AG09309 (cell line): ENCODE measurements at regions not wholly inside any gene's neighbourhood (a gene's known extent, or its start where the extent isn't known, plus 50 kb on each side); places are given as distances from the start of the nearest gene placed in this dataset.
"Not testable (repeated sequence)": the region's sequence is repeated elsewhere in the genome, so short reads cannot be mapped to it uniquely, and the experiment has no call there.

Experiments
- DNase-seq: peaks from one replicate; pipeline ENCODE4 v3.0.0-alpha.2; 2010; ENCODE audit warnings: low read depth
- H3K4me3 ChIP-seq: 2 replicates; pipeline ENCODE4 v1.5.1; 2011; ENCODE audit warnings: mild to moderate bottlenecking, low read depth, low read length, moderate library complexity; ENCODE audit not compliant: control insufficient read depth
- TF ChIP-seq, protein P1 (sequence below): IDR thresholded peaks from 2 replicates; pipeline ENCODE4 v1.5.1; 2011; ENCODE audit warnings: mild to moderate bottlenecking, low read depth, low read length, inconsistent platforms; ENCODE audit not compliant: insufficient read depth, control insufficient read depth; ENCODE audit errors: missing control alignments

- TF ChIP-seq, protein P1, sequence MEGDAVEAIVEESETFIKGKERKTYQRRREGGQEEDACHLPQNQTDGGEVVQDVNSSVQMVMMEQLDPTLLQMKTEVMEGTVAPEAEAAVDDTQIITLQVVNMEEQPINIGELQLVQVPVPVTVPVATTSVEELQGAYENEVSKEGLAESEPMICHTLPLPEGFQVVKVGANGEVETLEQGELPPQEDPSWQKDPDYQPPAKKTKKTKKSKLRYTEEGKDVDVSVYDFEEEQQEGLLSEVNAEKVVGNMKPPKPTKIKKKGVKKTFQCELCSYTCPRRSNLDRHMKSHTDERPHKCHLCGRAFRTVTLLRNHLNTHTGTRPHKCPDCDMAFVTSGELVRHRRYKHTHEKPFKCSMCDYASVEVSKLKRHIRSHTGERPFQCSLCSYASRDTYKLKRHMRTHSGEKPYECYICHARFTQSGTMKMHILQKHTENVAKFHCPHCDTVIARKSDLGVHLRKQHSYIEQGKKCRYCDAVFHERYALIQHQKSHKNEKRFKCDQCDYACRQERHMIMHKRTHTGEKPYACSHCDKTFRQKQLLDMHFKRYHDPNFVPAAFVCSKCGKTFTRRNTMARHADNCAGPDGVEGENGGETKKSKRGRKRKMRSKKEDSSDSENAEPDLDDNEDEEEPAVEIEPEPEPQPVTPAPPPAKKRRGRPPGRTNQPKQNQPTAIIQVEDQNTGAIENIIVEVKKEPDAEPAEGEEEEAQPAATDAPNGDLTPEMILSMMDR = no peak
- DNase-seq = no peak
- no peak overlapping the region for H3K4me3 ChIP-seq
Measured at GRCh38 chr7:140260352-140261104, 83.7 kb upstream of the KDM7A start.

GRCh38 chr7:140257278-140257677, 80.5 kb upstream of the KDM7A start:
- not testable (repeated sequence) for H3K4me3 ChIP-seq, DNase-seq

- DNase-seq, H3K4me3 ChIP-seq: not testable (repeated sequence)
Measured at GRCh38 chr7:140254976-140255375, 78.2 kb upstream of the KDM7A start.

GRCh38 chr7:140249036-140249806, 72.4 kb upstream of the KDM7A start:
- DNase-seq = no peak
- TF ChIP-seq, protein P1 = no peak
- no peak overlapping the region for H3K4me3 ChIP-seq

- TF ChIP-seq, protein P1 = no peak
- no peak for DNase-seq
- H3K4me3 ChIP-seq = no peak overlapping the region
Measured at GRCh38 chr7:140247559-140247958, 70.8 kb upstream of the KDM7A start.

DNA sequence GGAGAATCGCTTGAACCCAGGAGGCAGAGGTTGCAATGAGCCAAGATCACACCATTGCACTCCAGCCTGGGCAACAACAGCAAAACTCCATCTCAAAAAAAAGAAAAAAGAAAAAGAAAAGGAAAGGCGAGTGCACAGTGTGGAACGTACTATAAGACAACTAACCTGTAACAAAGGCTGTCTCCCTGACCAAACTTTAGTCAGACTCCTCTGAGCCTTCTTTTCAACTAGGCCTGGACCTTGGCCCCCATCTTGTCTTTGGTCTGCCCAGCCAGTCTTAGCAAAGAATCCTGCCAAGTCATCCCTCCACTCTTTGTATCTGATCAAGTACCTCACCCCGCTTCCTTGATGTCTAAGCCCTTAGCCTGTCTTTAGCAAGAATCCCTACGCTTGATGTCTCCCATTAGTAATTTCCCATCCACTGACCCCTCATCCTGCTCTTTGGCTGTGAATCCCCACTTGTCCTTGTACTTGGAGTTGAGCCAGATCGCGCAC, 68.9 kb upstream of the KDM7A start:
- DNase-seq = no peak
- no peak overlapping the region for H3K4me3 ChIP-seq
- TF ChIP-seq, protein P1 = no peak

DNA sequence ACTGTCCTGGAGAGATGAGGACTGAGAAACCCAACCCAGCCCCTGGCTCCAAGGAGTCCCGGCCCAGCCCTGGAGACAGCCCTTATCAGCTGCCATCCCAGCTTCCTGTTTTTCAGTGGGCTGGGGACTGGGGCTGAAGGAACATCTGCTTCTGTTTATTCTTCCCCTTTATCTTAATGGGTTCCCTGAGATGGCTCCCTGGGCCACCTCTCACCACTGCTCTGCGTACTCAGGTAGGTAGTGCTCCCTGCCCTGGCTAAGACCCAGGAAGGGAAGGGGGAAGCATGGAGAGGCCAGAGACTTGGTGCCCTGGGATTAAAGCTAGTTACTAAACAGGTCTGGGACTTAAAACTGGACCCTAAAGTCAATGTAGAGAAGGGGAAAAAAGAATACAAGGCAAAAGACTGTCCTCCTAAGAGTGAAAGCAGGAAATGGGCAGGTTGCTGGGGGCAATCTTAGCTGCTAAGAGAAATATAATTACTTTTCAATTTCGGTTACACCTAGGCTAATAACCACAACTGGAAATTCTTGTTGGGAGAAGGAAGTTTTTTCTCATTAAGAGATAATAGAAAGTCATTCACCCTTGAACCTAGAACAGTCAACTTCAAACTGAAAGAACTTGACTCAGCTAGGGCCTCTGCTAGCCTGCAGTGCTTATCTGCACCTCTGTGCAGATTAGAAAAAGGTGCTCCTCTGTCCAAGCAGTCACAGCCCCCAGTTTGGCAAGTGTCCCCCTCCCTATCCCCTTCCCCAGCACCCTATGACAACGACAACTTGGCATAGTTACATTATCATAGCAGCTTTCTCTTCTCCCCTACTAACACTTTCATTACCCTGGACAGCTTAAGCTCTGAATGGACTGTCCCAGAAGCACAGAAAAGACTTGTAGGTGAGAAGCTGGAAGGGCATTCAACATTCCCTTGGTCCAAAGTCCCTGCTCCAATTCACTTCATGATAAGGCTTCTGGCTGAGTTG, 65.6 kb upstream of the KDM7A start:
- no peak overlapping the region for H3K4me3 ChIP-seq

More for the DNA sequence above, 65.6 kb upstream of the KDM7A start:
- no peak for DNase-seq
- TF ChIP-seq, protein P1 = no peak
